Esophagus (tissue), 2 donors: ENCODE measurements at regions not wholly inside any gene's neighbourhood (a gene's known extent, or its start where the extent isn't known, plus 50 kb on each side); places are given as distances from the start of the nearest gene placed in this dataset.

ENCODE experiments used
- H3K27ac ChIP-seq, 2 donors: one replicate each; pipeline ENCODE4 v1.5.1; 2013; ENCODE audit warnings: low read depth in 2 of 2, mild to moderate bottlenecking in 2 of 2, inconsistent platforms in 1 of 2, low read length in 1 of 2, moderate library complexity in 1 of 2
- H3K27me3 ChIP-seq, 2 donors: one replicate each; pipeline ENCODE4 v1.6.1; 2013; ENCODE audit warnings: low read length in 2 of 2, control low read depth in 1 of 2, mild to moderate bottlenecking in 1 of 2; ENCODE audit not compliant: insufficient read depth in 2 of 2, control insufficient read depth in 1 of 2
- H3K36me3 ChIP-seq, 2 donors: one replicate each; pipeline ENCODE4 v1.6.1; 2013; ENCODE audit warnings: low read length in 1 of 2; ENCODE audit not compliant: control insufficient read depth in 2 of 2, insufficient read depth in 2 of 2
- H3K4me1 ChIP-seq, 2 donors: one replicate each; pipeline ENCODE4 v1.6.1; 2013; ENCODE audit warnings: low read length in 1 of 2; ENCODE audit not compliant: control insufficient read depth in 2 of 2, insufficient read depth in 2 of 2
- H3K4me3 ChIP-seq, 2 donors: one replicate each; pipeline ENCODE4 v1.5.1; 2013; ENCODE audit warnings: low read length in 2 of 2, mild to moderate bottlenecking in 2 of 2, low read depth in 1 of 2, moderate library complexity in 1 of 2
- H3K9me3 ChIP-seq, 2 donors: one replicate each; pipeline ENCODE4 v1.6.1; 2013; ENCODE audit warnings: mild to moderate bottlenecking in 2 of 2, low read depth in 1 of 2, low read length in 1 of 2, moderate library complexity in 1 of 2; ENCODE audit not compliant: control insufficient read depth in 2 of 2, insufficient read depth in 1 of 2
- WGBS, 2 donors: extraction: QIAGEN DNeasy Blood & Tissue Kit; methylation state at CpG; one replicate each; pipeline ENCODE4 v1.1.7; 2013; 5-methylcytosine and 5-hydroxymethylcytosine counted together
- donor health status: healthy with polysubstance abuse.
- donor health status: Bipolar disorder and iron deficiency.

GRCh38 chr16:66116163-66117002 lies 250.1 kb upstream of the CDH5 start:
- WGBS, 2 donors = 80 to 91% methylated on average over 4 of the region's 4 CpGs
- H3K9me3 ChIP-seq = no peaks in the 10 kb centered on the region
- no peaks in the 10 kb centered on the region for H3K27me3 ChIP-seq
- no peak overlapping the region for H3K4me3 ChIP-seq
- H3K27ac ChIP-seq = no peak overlapping the region
- no peaks in the 10 kb centered on the region for H3K36me3 ChIP-seq
- no peaks in the 10 kb centered on the region for H3K4me1 ChIP-seq

GRCh38 chr16:66115373-66115772 lies 251.1 kb upstream of the CDH5 start:
- no peaks in the 10 kb centered on the region for H3K36me3 ChIP-seq
- 72 to 82% methylated on average over 3 of the region's 3 CpGs for whole genome bisulfite sequencing, 2 donors
- no peaks in the 10 kb centered on the region for H3K4me1 ChIP-seq

GRCh38 chr16:66113223-66113622 lies 253.3 kb upstream of the CDH5 start:
- no peak overlapping the region for H3K4me3 ChIP-seq
- WGBS, 2 donors = 95 to 98% methylated on average over 2 of the region's 2 CpGs
- no peaks in the 10 kb centered on the region for H3K4me1 ChIP-seq
- H3K27me3 ChIP-seq = no peaks in the 10 kb centered on the region
- no peaks in the 10 kb centered on the region for H3K36me3 ChIP-seq
- H3K9me3 ChIP-seq = no peaks in the 10 kb centered on the region
- no peak overlapping the region for H3K27ac ChIP-seq

More at GRCh38 chr16:66115373-66115772, 251.1 kb upstream of the CDH5 start:
- Histone ChIP-seq H3K27me3 (no peaks in the 10 kb centered on the region), H3K27ac (no peak overlapping the region), H3K4me3 (no peak overlapping the region), H3K9me3 (no peaks in the 10 kb centered on the region)

- H3K4me1 ChIP-seq = no peaks in the 10 kb centered on the region
- H3K9me3 ChIP-seq = no peaks in the 10 kb centered on the region
- H3K36me3 ChIP-seq = no peaks in the 10 kb centered on the region
- H3K27ac ChIP-seq = no peak overlapping the region
- 79 to 82% methylated on average over 1 of the region's 1 CpG for WGBS, 2 donors
- H3K4me3 ChIP-seq = no peak overlapping the region
- H3K27me3 ChIP-seq = no peaks in the 10 kb centered on the region
Observed at GRCh38 chr16:66109677-66110076, 256.8 kb upstream of the CDH5 start.

- H3K9me3 ChIP-seq = no peaks in the 10 kb centered on the region
- H3K4me3 ChIP-seq = no peak overlapping the region
- H3K27ac ChIP-seq = no peak overlapping the region
- 59 to 68% methylated on average over 1 of the region's 1 CpG for WGBS, 2 donors
- H3K36me3 ChIP-seq = no peaks in the 10 kb centered on the region
- H3K4me1 ChIP-seq = no peaks in the 10 kb centered on the region
- no peaks in the 10 kb centered on the region for H3K27me3 ChIP-seq
Observed at GRCh38 chr16:66107661-66108060, 258.8 kb upstream of the CDH5 start.

- no peak overlapping the region for H3K4me3 ChIP-seq
- H3K36me3 ChIP-seq = no peaks in the 10 kb centered on the region
- H3K4me1 ChIP-seq = no peaks in the 10 kb centered on the region
- no peaks in the 10 kb centered on the region for H3K9me3 ChIP-seq
- H3K27me3 ChIP-seq = no peaks in the 10 kb centered on the region
- no peak overlapping the region for H3K27ac ChIP-seq
- WGBS, 2 donors = 53 to 63% methylated on average over 4 of the region's 4 CpGs
Observed at GRCh38 chr16:66103211-66103610, 263.3 kb upstream of the CDH5 start.

- no peaks in the 10 kb centered on the region for H3K9me3 ChIP-seq
- 79 to 87% methylated on average over 4 of the region's 4 CpGs for WGBS, 2 donors
- H3K4me3 ChIP-seq = no peak overlapping the region
- H3K27me3 ChIP-seq = no peaks in the 10 kb centered on the region
- no peak overlapping the region for H3K27ac ChIP-seq
- no peaks in the 10 kb centered on the region for H3K4me1 ChIP-seq
- H3K36me3 ChIP-seq = no peaks in the 10 kb centered on the region
Observed at GRCh38 chr16:66099306-66099705, 267.2 kb upstream of the CDH5 start.

GRCh38 chr16:66097751-66098150 lies 268.7 kb upstream of the CDH5 start:
- Histone ChIP-seq H3K27ac (no peak overlapping the region), H3K27me3 (no peaks in the 10 kb centered on the region), H3K4me3 (no peak overlapping the region), H3K4me1 (no peaks in the 10 kb centered on the region), H3K36me3 (no peaks in the 10 kb centered on the region), H3K9me3 (no peaks in the 10 kb centered on the region)
- 65 to 72% methylated on average over 6 of the region's 6 CpGs for whole genome bisulfite sequencing, 2 donors

GRCh38 chr16:66095676-66096075 lies 270.8 kb upstream of the CDH5 start:
- Histone ChIP-seq H3K9me3 (no peaks in the 10 kb centered on the region), H3K4me3 (no peak overlapping the region), H3K27me3 (no peaks in the 10 kb centered on the region), H3K36me3 (no peaks in the 10 kb centered on the region), H3K4me1 (peaks cover 0 to 2% of the 10 kb centered on the region in 2 donors), H3K27ac (no peak overlapping the region)

- H3K27me3 ChIP-seq = no peaks in the 10 kb centered on the region
- peaks cover 0 to 2% of the 10 kb centered on the region in 2 donors for H3K4me1 ChIP-seq
- H3K27ac ChIP-seq = no peak overlapping the region
- no peaks in the 10 kb centered on the region for H3K9me3 ChIP-seq
- WGBS, 2 donors = 79% methylated on average over 4 of the region's 4 CpGs
- no peaks in the 10 kb centered on the region for H3K36me3 ChIP-seq
- H3K4me3 ChIP-seq = no peak overlapping the region
Observed at GRCh38 chr16:66093191-66093590, 273.3 kb upstream of the CDH5 start.
